HG03378 (cell line): ENCODE measurements at regions not wholly inside any gene's neighbourhood (a gene's known extent, or its start where the extent isn't known, plus 50 kb on each side); places are given as distances from the start of the nearest gene placed in this dataset.
A peak's percentile ranks its signal among the peaks of the same experiment; 100 is the strongest.
"Not testable (repeated sequence)": the region's sequence is repeated elsewhere in the genome, so short reads cannot be mapped to it uniquely, and the experiment has no call there.

Experiments
- ATAC-seq: cut with Tn5 transposase; IDR thresholded peaks from one replicate; pipeline ENCODE4 v1.9.1; 2021; ENCODE audit warnings: mild to moderate bottlenecking, moderate library complexity; ENCODE audit not compliant: unreplicated experiment

DNA sequence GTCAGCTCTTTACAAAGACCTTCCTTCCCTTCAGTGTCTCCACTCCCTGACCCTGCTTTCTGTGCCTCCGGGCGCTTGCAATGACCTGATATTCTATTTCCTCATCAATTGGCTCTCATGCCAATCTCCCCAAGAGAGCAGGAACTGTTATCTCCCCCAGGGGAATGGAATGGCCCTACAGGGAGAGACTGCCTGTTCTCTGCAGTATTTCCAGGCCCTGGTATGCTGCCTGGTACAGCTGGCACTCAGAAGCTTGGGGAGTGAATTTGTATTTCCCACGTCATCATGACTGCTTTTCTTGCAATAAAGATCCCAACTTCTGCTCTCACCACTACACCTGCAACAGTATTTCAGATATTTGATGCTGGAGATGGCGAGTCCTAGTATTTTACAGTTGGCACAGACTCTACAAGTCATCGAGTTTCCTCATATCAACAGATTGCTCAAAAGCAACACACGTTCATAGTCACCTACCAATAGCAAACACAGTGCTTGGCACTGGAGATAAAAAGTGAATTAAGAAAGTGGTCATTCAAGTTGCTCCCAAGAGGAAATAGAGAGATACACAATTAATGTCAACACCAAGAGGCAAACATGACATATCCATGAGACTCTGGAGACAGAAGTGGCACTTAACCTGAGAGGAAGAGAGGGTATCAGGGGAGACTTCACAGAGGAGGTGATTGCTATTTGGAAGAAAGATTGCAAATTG is 90.5 kb upstream of the EGFL6 start:
- no peak for ATAC-seq

DNA sequence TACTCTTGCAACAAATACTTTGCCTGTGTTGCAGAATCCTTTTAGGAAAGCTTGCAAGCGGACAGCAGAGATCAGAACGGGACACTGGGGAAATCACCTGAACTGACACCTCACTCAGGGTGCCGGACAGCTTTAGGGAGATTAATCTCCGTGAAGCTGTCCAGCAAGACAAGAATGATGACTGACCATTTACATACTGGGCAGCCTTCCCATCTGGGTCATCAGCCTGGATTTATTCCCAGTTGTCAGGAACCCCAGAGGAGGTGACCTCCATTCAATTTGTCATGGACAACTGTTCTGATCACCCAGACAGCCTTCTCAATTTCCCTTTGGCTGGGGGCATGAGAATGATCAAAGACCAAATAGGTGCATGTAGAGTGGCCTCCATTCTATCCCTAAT is 93.0 kb upstream of the EGFL6 start:
- no peak for ATAC-seq

- peak; percentile 32 for ATAC-seq
These were observed 95.3 kb upstream of the EGFL6 start for GRCh38 chrX:13474164-13474516.

DNA sequence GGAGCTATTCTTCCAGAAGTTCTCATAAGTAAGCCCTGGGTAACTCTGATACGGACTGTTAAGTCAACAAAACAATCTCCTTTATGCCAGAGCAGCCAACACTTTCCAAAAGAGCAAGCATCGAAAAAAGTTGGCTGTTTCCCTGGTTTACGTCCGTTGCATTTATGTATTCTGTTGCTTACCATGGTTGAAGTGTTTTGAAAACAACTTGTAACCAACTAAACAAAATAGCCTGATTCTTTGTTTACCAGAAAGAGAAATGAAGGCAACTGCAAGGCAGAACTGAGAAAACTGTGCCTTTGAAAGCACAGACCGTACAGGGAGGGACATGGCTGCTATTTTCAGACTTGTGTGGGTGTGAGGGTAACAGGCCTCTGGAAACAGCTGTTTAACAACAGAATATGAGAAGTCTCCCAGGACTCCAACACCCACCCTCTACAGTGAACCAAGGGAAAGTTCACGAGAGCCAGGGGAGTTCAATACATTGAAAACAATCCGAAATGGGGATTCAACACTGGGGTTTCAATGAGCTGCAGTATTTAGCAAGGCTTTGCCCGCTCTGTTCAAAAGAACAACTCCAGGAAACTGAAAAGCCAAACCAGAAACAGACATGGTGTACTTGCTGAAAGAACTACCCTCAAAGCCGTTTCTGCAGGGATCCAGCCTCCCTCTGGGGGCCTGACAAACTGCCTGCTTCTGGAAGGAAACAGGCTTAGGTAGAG is 95.8 kb upstream of the EGFL6 start:
- peak; percentile 79 for ATAC-seq

GRCh38 chrX:13472975-13473374 is 96.4 kb upstream of the EGFL6 start:
- no peak for ATAC-seq

DNA sequence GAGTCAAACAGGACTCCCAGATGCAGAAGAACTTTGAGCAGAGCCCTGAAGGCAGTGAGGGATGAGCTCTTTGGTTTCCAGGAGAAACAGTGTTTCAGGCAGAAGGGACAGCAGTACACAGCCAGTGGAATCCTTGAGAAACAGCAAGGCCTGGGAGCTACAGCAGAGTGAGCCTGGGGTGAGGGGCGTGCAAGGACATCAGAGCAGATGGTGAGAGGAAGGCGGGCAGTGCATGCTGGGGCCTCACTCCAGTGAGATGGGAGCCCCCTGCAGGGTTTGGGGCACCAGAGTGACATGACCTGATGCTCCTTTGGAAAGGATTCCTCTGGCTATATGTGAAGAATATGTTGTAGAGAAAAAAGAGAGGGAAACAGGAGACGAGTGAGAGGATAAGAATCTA is 98.1 kb upstream of the EGFL6 start:
- no peak for ATAC-seq

DNA sequence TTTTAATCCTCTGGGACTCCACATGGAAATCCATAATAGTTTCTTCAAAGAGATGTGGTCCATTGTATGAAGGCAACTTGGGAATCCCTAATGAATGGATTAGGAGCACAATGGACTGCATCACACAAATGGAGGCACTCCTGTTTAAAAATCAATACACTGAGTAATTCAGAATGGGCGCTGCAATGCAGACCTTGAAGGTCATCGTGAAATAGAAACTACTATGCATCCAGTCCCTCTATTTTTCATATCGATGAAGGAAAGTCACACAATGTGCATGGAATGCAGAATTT is 98.8 kb upstream of the EGFL6 start:
- no peak for ATAC-seq

DNA sequence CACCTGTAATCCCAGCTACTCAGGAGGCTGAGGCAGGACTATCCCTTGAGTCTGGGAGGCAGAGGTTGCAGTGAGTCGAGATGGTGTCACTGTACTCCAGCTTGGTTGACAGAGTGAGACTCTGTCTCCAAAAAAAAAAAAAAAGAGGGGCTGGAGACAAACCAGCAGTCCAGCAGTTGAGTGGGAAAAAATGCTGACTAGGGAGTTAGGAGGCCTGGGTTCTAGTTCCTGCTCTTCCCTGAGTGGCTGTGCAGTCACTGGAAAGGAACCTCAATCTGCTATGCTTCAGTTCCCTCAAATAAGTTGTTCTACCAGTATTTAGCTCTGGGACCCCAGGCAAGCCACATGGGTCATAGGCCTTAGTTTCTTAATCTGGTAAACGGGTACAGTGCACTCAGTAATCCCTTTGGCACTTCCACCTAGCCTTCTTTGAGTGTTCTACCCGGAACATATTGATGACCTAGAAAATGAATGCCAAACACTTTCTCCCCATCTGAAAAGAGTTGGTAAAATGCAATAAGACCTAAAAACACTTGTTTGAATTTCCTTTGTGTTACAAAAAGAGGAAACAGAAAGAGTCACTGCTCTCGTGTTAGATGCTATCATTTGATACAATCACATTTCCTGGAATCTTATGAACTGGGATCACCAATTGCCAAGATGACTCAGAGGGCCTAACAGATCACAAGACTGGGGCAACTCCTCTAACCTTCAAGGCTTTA is 99.3 kb upstream of the EGFL6 start:
- ATAC-seq = no peak

- no peak for ATAC-seq
These were observed 101.3 kb upstream of the EGFL6 start for GRCh38 chrX:13468096-13468495.

DNA sequence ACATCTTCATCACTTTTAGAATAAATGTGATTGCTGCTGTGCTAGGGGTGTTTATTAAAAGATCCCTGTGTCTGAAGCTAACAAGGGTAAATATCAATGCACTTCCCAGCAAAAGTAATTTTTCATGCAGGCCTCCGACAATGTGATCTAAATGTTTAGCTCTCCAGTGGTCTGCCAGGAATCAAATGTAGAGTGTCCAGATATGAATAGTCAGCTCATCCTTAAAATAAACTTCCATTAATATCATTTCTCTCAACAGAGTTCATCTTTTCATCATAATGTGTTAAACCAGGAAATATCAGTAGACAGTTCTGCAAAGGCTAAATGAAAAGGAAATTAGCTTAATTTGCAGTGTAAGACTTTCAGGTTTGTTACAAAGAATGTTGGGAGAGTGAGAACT is 102.2 kb upstream of the EGFL6 start:
- no peak for ATAC-seq

DNA sequence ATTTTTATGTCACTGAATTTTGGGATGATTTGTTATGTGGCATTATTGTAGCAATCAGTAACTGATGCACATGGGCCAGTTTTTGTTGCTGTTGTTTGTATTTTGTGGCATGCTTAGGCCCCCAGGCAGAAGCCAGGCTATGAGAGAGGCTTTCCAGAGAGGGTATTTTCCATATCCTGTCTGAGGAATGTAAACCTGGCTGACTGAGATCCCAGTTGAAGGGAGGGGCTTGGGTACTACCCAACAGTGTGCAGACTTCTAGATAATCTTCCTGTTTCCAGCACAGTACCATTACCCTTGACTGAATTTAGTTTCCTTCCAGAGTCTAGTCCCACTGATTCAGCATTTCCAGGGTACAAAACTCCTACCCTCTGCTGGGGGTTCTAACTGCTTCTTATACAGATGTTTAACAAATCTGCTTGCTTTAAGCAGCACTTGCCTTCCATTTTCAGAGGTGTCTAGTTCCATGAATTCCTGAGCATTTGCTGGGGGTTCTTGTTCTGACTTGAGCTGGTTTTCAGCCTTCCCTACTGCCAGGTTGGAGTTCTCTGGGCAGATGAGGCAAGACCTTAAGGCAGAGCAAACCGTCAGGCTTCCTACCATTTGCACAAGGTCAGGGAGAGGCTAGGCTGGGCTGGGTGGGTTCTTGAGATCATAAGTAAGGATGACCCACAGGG is 104.7 kb upstream of the EGFL6 start:
- no peak for ATAC-seq

DNA sequence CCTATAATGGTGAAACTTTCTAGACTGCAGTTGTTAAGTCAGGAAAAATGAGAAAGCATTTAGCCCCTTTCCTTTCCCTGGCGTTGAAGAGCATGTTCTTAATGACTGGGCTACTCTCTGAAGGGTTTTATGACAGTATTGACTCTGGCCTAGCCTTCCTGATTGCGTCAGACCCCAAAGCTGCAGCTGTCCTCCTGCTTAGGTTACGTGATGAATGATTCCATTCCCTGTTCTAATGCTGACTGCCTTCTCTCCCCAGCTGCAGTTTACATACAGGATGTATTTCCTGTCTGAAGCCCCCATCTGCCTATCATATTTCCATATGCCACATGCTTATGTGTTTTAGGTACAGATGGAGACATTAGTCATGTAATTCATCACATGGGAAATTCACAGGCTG is 105.8 kb upstream of the EGFL6 start:
- no peak for ATAC-seq

DNA sequence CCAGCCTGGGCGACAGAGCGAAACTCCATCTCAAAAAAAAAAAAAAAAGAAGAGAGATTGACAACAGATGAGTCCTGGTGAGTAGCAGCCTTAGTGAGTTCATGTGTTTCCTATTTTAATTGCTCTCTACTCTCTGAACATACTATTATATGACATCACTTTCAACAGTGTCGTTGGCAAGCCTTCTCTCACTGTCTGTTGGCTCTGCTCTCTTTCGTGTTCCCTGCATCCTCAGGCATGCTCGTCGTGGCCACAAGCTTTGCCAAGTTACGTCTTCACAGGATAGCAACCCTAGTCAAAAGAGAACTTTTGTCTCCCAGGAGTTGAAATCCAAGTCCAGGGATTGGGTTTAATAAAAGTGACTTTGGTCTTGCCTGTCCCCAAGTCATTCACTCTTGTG is 117.1 kb upstream of the EGFL6 start:
- ATAC-seq = no peak

DNA sequence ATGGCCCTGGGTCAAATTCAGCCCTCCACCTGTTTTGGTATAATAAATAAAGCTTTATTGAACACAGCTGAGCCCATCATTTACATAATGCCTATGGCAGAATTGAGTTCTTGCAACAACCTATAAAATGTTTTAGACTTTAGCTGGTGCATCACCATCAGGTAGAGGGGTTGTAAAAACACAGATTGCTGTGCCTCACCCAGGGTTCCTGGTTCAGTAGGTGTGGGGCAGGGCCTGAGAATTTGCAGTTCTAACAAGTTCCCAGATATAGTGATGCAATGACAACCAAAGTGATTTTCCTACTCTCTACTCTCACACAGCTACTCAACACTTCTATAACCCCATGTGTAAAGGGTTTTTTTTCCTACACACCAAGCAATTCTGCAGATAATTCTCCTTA is 120.0 kb upstream of the EGFL6 start:
- no peak for ATAC-seq

GRCh38 chrX:13448941-13449340 is 120.5 kb upstream of the EGFL6 start:
- ATAC-seq = no peak

DNA sequence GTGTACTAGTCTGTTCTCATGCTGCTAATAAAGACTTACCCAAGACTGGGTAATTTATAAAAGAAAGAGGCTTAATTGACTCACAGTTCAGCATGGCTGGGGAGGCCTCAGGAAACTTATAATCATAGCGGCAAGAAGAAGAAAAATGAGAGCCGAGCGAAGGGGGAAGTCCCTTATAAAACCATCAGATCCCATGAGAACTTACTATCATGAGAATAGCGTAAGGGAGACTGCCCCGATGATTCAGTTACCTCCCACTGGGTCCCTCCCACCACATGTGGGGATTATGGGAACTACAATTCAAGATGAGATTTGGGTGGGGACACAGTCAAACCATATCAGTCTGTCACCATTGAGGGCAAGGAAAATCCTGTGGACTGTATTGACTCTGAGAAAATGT is 121.8 kb upstream of the ATXN3L start:
- ATAC-seq = not testable (repeated sequence)

- no peak for ATAC-seq
These were observed 120.3 kb upstream of the ATXN3L start for GRCh38 chrX:13440176-13440575.

GRCh38 chrX:13433298-13433605 is 113.4 kb upstream of the ATXN3L start:
- no peak for ATAC-seq

GRCh38 chrX:13432414-13433297 is 112.8 kb upstream of the ATXN3L start:
- ATAC-seq = no peak

GRCh38 chrX:13430136-13430827 is 110.4 kb upstream of the ATXN3L start:
- no peak for ATAC-seq
